A549 (cell line): ENCODE measurements at regions not wholly inside any gene's neighbourhood (a gene's known extent, or its start where the extent isn't known, plus 50 kb on each side); places are given as distances from the start of the nearest gene placed in this dataset.

Experiments used
- ATAC-seq, 2 experiments: fragments of 200-7000 bp in 1 of 2; fragments of >200 bp in 1 of 2; cut with Nextera tagmentation in 1 of 2; cut with Tn5 transposase in 1 of 2; 3 replicates each; pipeline versions ENCODE4 v1.8.0 to v1.9.1; 2018 to 2020; ENCODE audit warnings: mild to moderate bottlenecking in 1 of 2, moderate library complexity in 1 of 2
- CTCF ChIA-PET: fragments of 300-600 bp; sonication (Branson Sonifier 250); formaldehyde crosslinking; extraction: SDS; loops from one replicate; lab custom pipeline; 2021; ENCODE audit warnings: antibody characterized with exemption, inconsistent platforms; lab: Yijun Ruan, JAX
- POLR2A ChIA-PET: fragments of 350-600 bp; formaldehyde crosslinking; extraction: SDS; loops from one replicate; lab custom pipeline; 2021; ENCODE audit warnings: antibody characterized with exemption, inconsistent platforms; lab: Yijun Ruan, JAX
- DNase-seq, 2 experiments: peaks; one replicate each; pipeline versions ENCODE4 v3.0.0 to v3.0.0-alpha.2; 2011 to 2016; ENCODE audit warnings: low read depth in 1 of 2, low spot score in 1 of 2
- FAIRE-seq: peaks from 2 replicates; lab custom pipeline; 2011; peaks lifted over from hg19 to GRCh38; lab: Jason Lieb, UNC
- H3K27ac ChIP-seq, 2 experiments: fragments of >200 bp; sonication (Bioruptor Twin); formaldehyde crosslinking; 3 replicates each; pipeline ENCODE4 v1.5.1; 2016 to 2017
- H3K4me1 ChIP-seq: fragments of >200 bp; sonication (Bioruptor Twin); formaldehyde crosslinking; 3 replicates; pipeline ENCODE4 v1.6.1; 2016
- H3K4me2 ChIP-seq: fragments of >200 bp; sonication (Bioruptor Twin); formaldehyde crosslinking; 3 replicates; pipeline ENCODE4 v1.6.1; 2016
- H3K4me3 ChIP-seq: fragments of >200 bp; sonication (Bioruptor Twin); formaldehyde crosslinking; 3 replicates; pipeline ENCODE4 v1.5.1; 2016
- H3K9me3 ChIP-seq: fragments of >200 bp; sonication (Bioruptor Twin); formaldehyde crosslinking; 3 replicates; pipeline ENCODE4 v1.6.1; 2016
- CBX2 ChIP-seq: fragments of 200-600 bp; sonication (generic); IDR thresholded peaks from 2 replicates; pipeline ENCODE4 v1.6.1; 2016; ENCODE audit warnings: low read depth, mild to moderate bottlenecking, borderline replicate concordance
- CTCF ChIP-seq: fragments of >200 bp; sonication (Bioruptor Twin); formaldehyde crosslinking; IDR thresholded peaks from 3 replicates; pipeline ENCODE4 v1.5.1; 2016
- EHF ChIP-seq: fragments of 250-450 bp; sonication (Bioruptor Pico); IDR thresholded peaks from 2 replicates; pipeline ENCODE4 v1.5.0; 2020; ENCODE audit warnings: mild to moderate bottlenecking
- EP300 ChIP-seq, 2 experiments: fragments of >200 bp; sonication (Bioruptor Twin); formaldehyde crosslinking; IDR thresholded peaks; 2 replicates in 1 of 2; 3 replicates in 1 of 2; pipeline ENCODE4 v1.6.1; 2016 to 2017
- GATA3 ChIP-seq: IDR thresholded peaks from 2 replicates; pipeline ENCODE4 v1.6.1; 2012; ENCODE audit warnings: borderline replicate concordance
- HES2 ChIP-seq: fragments of >200 bp; sonication (Bioruptor Twin); formaldehyde crosslinking; IDR thresholded peaks from 2 replicates; pipeline ENCODE4 v1.6.1; 2016
- HEYL ChIP-seq: fragments of 250-450 bp; sonication (Bioruptor Pico); IDR thresholded peaks from 2 replicates; pipeline ENCODE4 v1.8.0; 2021; ENCODE audit warnings: mild to moderate bottlenecking, moderate library complexity
- HMGXB4 ChIP-seq: fragments of 250-450 bp; sonication (Bioruptor Pico); IDR thresholded peaks from 2 replicates; pipeline ENCODE4 v1.5.0; 2021; ENCODE audit warnings: mild to moderate bottlenecking, moderate library complexity, borderline replicate concordance
- HOXA7 ChIP-seq: fragments of 250-450 bp; sonication (Bioruptor Pico); IDR thresholded peaks from 2 replicates; pipeline ENCODE4 v1.5.0; 2020; ENCODE audit warnings: mild to moderate bottlenecking, moderate library complexity
- HOXB13 ChIP-seq: fragments of 250-450 bp; sonication (Bioruptor Pico); IDR thresholded peaks from 2 replicates; pipeline ENCODE4 v1.5.0; 2020; ENCODE audit warnings: low read depth, mild to moderate bottlenecking, moderate library complexity
- HOXB5 ChIP-seq: fragments of 250-450 bp; sonication (Bioruptor Pico); IDR thresholded peaks from 2 replicates; pipeline ENCODE4 v1.5.0; 2020; ENCODE audit warnings: mild to moderate bottlenecking, moderate library complexity
- JUN ChIP-seq, 2 experiments: fragments of >200 bp; sonication (Bioruptor Twin); formaldehyde crosslinking; IDR thresholded peaks; 2 replicates in 1 of 2; 3 replicates in 1 of 2; pipeline ENCODE4 v1.6.1; 2016 to 2017
- JUNB ChIP-seq: fragments of >200 bp; sonication (Bioruptor Twin); formaldehyde crosslinking; IDR thresholded peaks from 2 replicates; pipeline ENCODE4 v1.6.1; 2016
- KDM1A ChIP-seq: fragments of 200-600 bp; sonication (generic); IDR thresholded peaks from 2 replicates; pipeline ENCODE4 v1.6.1; 2016; ENCODE audit warnings: low read depth, mild to moderate bottlenecking
- NPAS2 ChIP-seq: fragments of 250-450 bp; sonication (Bioruptor Pico); IDR thresholded peaks from 2 replicates; pipeline ENCODE4 v1.8.0; 2022; ENCODE audit warnings: mild to moderate bottlenecking, moderate library complexity, borderline replicate concordance
- NR3C1 ChIP-seq: fragments of >200 bp; sonication (Bioruptor Twin); formaldehyde crosslinking; IDR thresholded peaks from 3 replicates; pipeline ENCODE4 v1.6.1; 2017
- PBX3 ChIP-seq: IDR thresholded peaks from 2 replicates; pipeline ENCODE4 v1.6.1; 2012
- RAD21 ChIP-seq, 2 experiments: fragments of >200 bp in 1 of 2; sonication (Bioruptor Twin) in 1 of 2; formaldehyde crosslinking in 1 of 2; IDR thresholded peaks in 1 of 2; conservative IDR thresholded peaks in 1 of 2; 2 replicates in 1 of 2; 3 replicates in 1 of 2; pipeline ENCODE4 v1.6.1; 2012 to 2018; ENCODE audit warnings: inconsistent platforms in 1 of 2
- SMC3 ChIP-seq: fragments of >200 bp; sonication (Bioruptor Twin); formaldehyde crosslinking; IDR thresholded peaks from 3 replicates; pipeline ENCODE4 v1.6.1; 2018; ENCODE audit warnings: inconsistent platforms
- SREBF2 ChIP-seq: fragments of 450-650 bp; IDR thresholded peaks from 2 replicates; pipeline ENCODE4 v1.6.1; 2014; ENCODE audit warnings: mild to moderate bottlenecking, moderate library complexity
- TFCP2L1 ChIP-seq: fragments of 250-450 bp; sonication (Bioruptor Pico); IDR thresholded peaks from 2 replicates; pipeline ENCODE4 v1.5.0; 2021; ENCODE audit warnings: mild to moderate bottlenecking
- TP53 ChIP-seq: fragments of 250-450 bp; sonication (Bioruptor Pico); IDR thresholded peaks from 2 replicates; pipeline ENCODE4 v1.5.0; 2021; ENCODE audit warnings: mild to moderate bottlenecking, moderate library complexity
- USF2 ChIP-seq: fragments of 450-650 bp; IDR thresholded peaks from 2 replicates; pipeline ENCODE4 v1.6.1; 2014; ENCODE audit warnings: antibody characterized with exemption
- ZC3H11A ChIP-seq: fragments of 450-650 bp; IDR thresholded peaks from 2 replicates; pipeline ENCODE4 v1.6.1; 2014; ENCODE audit warnings: antibody characterized with exemption, mild to moderate bottlenecking
- ZFP36 ChIP-seq: fragments of 450-650 bp; IDR thresholded peaks from 2 replicates; pipeline ENCODE4 v1.6.1; 2014; ENCODE audit warnings: borderline replicate concordance; ENCODE audit not compliant: partially characterized antibody
- ZNF302 ChIP-seq: fragments of 250-450 bp; sonication (Bioruptor Pico); IDR thresholded peaks from 2 replicates; pipeline ENCODE4 v1.9.0; 2021; ENCODE audit warnings: inconsistent platforms, mild to moderate bottlenecking, moderate library complexity
- WGBS: methylation state at CpG from one replicate; pipeline ENCODE4 v1.1.6; 2017; ENCODE audit errors: missing lambda C conversion rate; 5-methylcytosine and 5-hydroxymethylcytosine counted together

- ATAC-seq = no peak
- ChIA-PET CTCF (no interaction called here), POLR2A (no interaction called here)
Observed at GRCh38 chr3:118406562-118406961, 628.1 kb downstream of the IGSF11 start.

GRCh38 chr3:118408431-118408830 is 626.2 kb downstream of the IGSF11 start:
- TF ChIP-seq EP300 (IDR thresholded peaks at IDR 0.05) = no peak
- TF ChIP-seq, all 56 proteins: peak for 0
- no peak for ATAC-seq
- POLR2A ChIA-PET = no interaction called here

More at GRCh38 chr3:118406562-118406961, 628.1 kb downstream of the IGSF11 start:
- TF ChIP-seq PBX3 = no peak
- no peak for TF ChIP-seq SREBF2
- no peak for TF ChIP-seq CTCF
- TF ChIP-seq CBX2 = no peak
- TF ChIP-seq TFCP2L1 (CRISPR knock-in tag) = no peak
- TF ChIP-seq USF2 = no peak
- no peak for TF ChIP-seq JUNB
- DNase-seq (no peak), FAIRE-seq (no peak)
- WGBS = 0% methylated on average over 2 of the region's 2 CpGs
- Histone ChIP-seq H3K4me2 (no peak overlapping the region), H3K4me1 (no peaks in the 10 kb centered on the region), H3K4me3 (no peak overlapping the region), H3K27ac (no peak overlapping the region), H3K9me3 (no peaks in the 10 kb centered on the region)

GRCh38 chr3:118412503-118412902 is 622.1 kb downstream of the IGSF11 start:
- DNase-seq = no peak
- TF ChIP-seq EHF (CRISPR knock-in tag) = no peak
- no peak for TF ChIP-seq HMGXB4 (CRISPR knock-in tag)
- no peak for TF ChIP-seq ZC3H11A
- TF ChIP-seq TP53 (CRISPR knock-in tag) = no peak
- no peak for TF ChIP-seq KDM1A
- no peak for TF ChIP-seq ZNF302 (CRISPR knock-in tag)
- no peak for TF ChIP-seq JUN (IDR thresholded peaks at IDR 0.05)
- no peak for TF ChIP-seq NPAS2 (CRISPR knock-in tag)
- no peak for TF ChIP-seq HOXB5 (CRISPR knock-in tag)
- TF ChIP-seq HOXA7 (CRISPR knock-in tag) = no peak
- no peak for TF ChIP-seq HOXB13 (CRISPR knock-in tag)
- no peak for TF ChIP-seq HEYL
- TF ChIP-seq ZFP36 = no peak
- no peak for TF ChIP-seq RAD21 (conservative IDR thresholded peaks at IDR 0.05 in 1 of 2, IDR thresholded peaks at IDR 0.05 in 1 of 2)
- TF ChIP-seq SMC3 = no peak
- no peak for TF ChIP-seq NR3C1
- no peak for TF ChIP-seq HES2
- no peak for TF ChIP-seq GATA3
- TF ChIP-seq, all 56 proteins: peak for 0
- FAIRE-seq (no peak), ATAC-seq (no peak)
- Histone ChIP-seq H3K4me3 (no peak overlapping the region), H3K27ac (no peak overlapping the region), H3K4me1 (no peaks in the 10 kb centered on the region), H3K4me2 (no peak overlapping the region), H3K9me3 (no peaks in the 10 kb centered on the region)
- CTCF ChIA-PET = no interaction called here
- 7% methylated on average over 1 of the region's 1 CpG for WGBS
- POLR2A ChIA-PET = no interaction called here

More at GRCh38 chr3:118408431-118408830, 626.2 kb downstream of the IGSF11 start:
- no peaks in the 10 kb centered on the region for H3K9me3 ChIP-seq
- no peak overlapping the region for H3K4me2 ChIP-seq
- no peak overlapping the region for H3K27ac ChIP-seq
- CTCF ChIA-PET = no interaction called here
- H3K4me1 ChIP-seq = no peaks in the 10 kb centered on the region
- DNase-seq (no peak), FAIRE-seq (no peak)
- no peak overlapping the region for H3K4me3 ChIP-seq
